ENCODE measurements at regions not wholly inside any gene's neighbourhood (a gene's known extent, or its start where the extent isn't known, plus 50 kb on each side); places are given as distances from the start of the nearest gene placed in this dataset.
"Not testable (repeated sequence)": the region's sequence is repeated elsewhere in the genome, so short reads cannot be mapped to it uniquely, and the experiment has no call there.

DNA sequence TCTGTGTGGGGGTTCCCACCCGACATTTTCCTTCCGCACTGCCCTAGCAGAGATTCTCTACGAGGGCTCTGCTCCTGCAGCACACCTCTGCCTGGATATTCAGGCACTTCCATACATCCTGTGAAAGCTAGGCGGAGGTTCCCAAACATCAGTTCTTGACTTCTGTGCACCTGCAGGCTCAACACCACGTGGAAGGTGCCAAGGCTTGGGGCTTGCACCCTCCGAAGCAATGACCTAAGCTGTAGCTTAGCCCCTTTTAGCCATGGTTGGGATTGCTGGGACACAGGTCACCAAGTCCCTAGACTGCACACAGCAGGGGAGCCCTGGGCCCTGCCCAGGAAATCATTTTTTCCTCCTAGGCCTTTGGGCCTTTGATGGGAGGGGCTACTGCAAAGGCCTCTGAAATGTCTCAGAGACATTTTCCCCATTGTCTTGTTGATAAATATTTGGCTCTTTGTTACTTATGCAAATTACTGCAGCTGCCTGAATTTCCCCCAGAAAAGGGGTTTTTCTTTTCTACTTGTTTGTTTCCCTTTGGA lies 1004.8 kb downstream of the OLFM4 start:
- Histone ChIP-seq H3K27me3 (no peaks in the 10 kb centered on the region), H3K4me1 (no peaks in the 10 kb centered on the region), H3K27ac (no peak overlapping the region), H3K4me3 (no peak overlapping the region), H3K36me3 (replicated peaks in 1 of 2; ENCODE audit: insufficient read depth in 1 of 2, low read depth in 2 of 2) (no peaks in the 10 kb centered on the region), H3K9me3 (no peaks in the 10 kb centered on the region)
- intact Hi-C loops (cut with DNase I) = no loop called here
- TF ChIP-seq POLR2A (IDR thresholded peaks at IDR 0.05) = no peak
- TF ChIP-seq, protein P1, sequence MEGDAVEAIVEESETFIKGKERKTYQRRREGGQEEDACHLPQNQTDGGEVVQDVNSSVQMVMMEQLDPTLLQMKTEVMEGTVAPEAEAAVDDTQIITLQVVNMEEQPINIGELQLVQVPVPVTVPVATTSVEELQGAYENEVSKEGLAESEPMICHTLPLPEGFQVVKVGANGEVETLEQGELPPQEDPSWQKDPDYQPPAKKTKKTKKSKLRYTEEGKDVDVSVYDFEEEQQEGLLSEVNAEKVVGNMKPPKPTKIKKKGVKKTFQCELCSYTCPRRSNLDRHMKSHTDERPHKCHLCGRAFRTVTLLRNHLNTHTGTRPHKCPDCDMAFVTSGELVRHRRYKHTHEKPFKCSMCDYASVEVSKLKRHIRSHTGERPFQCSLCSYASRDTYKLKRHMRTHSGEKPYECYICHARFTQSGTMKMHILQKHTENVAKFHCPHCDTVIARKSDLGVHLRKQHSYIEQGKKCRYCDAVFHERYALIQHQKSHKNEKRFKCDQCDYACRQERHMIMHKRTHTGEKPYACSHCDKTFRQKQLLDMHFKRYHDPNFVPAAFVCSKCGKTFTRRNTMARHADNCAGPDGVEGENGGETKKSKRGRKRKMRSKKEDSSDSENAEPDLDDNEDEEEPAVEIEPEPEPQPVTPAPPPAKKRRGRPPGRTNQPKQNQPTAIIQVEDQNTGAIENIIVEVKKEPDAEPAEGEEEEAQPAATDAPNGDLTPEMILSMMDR (IDR thresholded peaks at IDR 0.05) = no peak
- ATAC-seq (no peak), DNase-seq (no peak)
- WGBS, 2 donors = 82 to 85% methylated on average over 6 of the region's 6 CpGs

DNA sequence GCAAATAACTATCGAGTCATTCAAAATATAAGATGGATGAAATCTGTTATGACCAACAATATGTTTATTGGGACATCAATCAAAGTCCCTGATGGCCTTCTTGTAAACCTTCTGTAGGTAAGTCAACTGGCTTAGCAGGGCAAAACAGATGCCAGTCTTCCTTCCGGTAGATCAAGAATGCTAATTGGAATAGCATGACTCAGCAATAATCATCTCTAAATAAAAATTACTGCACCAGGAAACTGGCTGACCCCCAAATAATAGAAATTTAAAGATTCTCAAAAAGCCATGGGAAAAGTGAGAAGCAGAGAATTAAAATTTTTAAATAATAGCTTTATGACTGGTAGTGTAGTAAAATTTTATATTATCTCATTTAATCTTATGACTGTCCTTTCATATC lies 1005.4 kb downstream of the OLFM4 start:
- H3K4me1 ChIP-seq = no peaks in the 10 kb centered on the region
- ATAC-seq (no peak), DNase-seq (no peak)
- TF ChIP-seq, protein P1 (IDR thresholded peaks at IDR 0.05) = no peak
- no peak for TF ChIP-seq POLR2A (IDR thresholded peaks at IDR 0.05)
- no peaks in the 10 kb centered on the region for H3K36me3 ChIP-seq (replicated peaks in 1 of 2; ENCODE audit: insufficient read depth in 1 of 2, low read depth in 2 of 2)
- WGBS, 2 donors = 94 to 98% methylated on average over 2 of the region's 2 CpGs
- intact Hi-C loops (cut with DNase I) = no loop called here
- H3K9me3 ChIP-seq = no peaks in the 10 kb centered on the region
- H3K27me3 ChIP-seq = no peaks in the 10 kb centered on the region
- no peak overlapping the region for H3K4me3 ChIP-seq
- H3K27ac ChIP-seq = no peak overlapping the region

DNA sequence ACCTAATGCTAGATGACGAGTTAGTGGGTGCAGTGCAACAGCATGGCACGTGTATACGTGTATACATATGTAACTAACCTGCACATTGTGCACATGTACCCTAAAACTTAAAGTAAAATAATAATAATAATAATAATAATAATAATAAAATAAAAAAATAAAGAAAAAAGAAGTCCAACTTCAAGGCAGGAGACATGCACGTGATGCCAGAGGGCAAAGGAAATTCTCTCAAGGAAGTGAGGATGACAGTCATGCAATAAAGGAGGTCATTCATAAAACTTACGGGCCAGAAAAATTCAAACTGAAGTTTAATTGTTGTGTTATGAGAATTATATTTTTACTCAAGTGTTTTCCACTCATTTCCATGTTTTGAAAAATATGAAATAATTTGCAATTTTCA lies 1028.8 kb downstream of the OLFM4 start:
- 78% methylated on average over 5 of the region's 5 CpGs for WGBS, 2 donors
- ATAC-seq; intact Hi-C loops (cut with DNase I); H3K9me3 ChIP-seq; H3K27me3 ChIP-seq; H3K36me3 ChIP-seq (replicated peaks in 1 of 2; ENCODE audit: insufficient read depth in 1 of 2, low read depth in 2 of 2); DNase-seq; H3K27ac ChIP-seq; H3K4me3 ChIP-seq; H3K4me1 ChIP-seq: not testable (repeated sequence)

DNA sequence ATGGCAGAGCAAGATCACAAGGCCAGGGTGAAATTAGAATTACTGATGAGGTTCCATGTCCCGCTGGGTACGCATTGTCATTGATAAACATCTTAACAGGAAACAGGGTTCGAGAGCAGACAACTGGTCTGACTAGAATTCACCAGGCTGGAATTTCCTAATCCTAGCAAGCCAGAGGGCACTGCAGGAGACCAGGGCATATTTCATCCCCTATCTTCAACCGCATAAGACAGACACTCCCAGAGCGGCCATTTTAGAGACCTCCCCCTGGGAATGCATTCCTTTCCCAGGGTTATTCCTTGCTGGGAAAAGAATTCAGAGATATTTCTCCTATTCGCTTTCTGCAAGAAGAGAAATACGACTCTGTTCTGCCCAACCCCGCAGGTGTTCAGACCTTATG lies 1041.3 kb downstream of the OLFM4 start:
- ATAC-seq; H3K27me3 ChIP-seq; H3K4me1 ChIP-seq; H3K36me3 ChIP-seq (replicated peaks in 1 of 2; ENCODE audit: insufficient read depth in 1 of 2, low read depth in 2 of 2); H3K4me3 ChIP-seq; DNase-seq; H3K9me3 ChIP-seq; intact Hi-C loops (cut with DNase I); H3K27ac ChIP-seq: not testable (repeated sequence)
- 79 to 83% methylated on average over 8 of the region's 8 CpGs for WGBS, 2 donors

DNA sequence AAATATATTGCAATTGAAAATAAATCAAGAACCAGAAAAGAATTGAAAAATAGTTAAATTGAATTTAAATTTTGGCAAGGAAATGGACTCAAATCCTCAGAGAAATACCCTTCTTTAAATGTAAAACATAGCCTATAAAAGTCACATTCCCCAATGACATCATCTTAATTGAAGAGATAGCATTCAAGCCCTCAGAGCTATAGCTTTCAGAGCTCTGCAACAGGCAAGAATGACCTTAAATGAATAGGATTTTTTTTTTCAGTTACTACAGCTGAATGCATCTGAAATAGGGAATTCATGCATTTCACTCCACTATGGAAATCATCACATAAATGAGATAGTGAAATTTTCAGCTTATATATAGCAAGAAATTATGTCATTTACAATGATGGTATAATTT lies 1049.0 kb downstream of the OLFM4 start:
- Histone ChIP-seq H3K4me1 (no peaks in the 10 kb centered on the region), H3K4me3 (no peak overlapping the region), H3K36me3 (replicated peaks in 1 of 2; ENCODE audit: insufficient read depth in 1 of 2, low read depth in 2 of 2) (no peaks in the 10 kb centered on the region), H3K27ac (no peak overlapping the region), H3K9me3 (no peaks in the 10 kb centered on the region), H3K27me3 (no peaks in the 10 kb centered on the region)
- TF ChIP-seq, protein P1 (IDR thresholded peaks at IDR 0.05) = no peak
- no peak for TF ChIP-seq POLR2A (IDR thresholded peaks at IDR 0.05)
- ATAC-seq (no peak), DNase-seq (no peak)
- intact Hi-C loops (cut with DNase I) = no loop called here

DNA sequence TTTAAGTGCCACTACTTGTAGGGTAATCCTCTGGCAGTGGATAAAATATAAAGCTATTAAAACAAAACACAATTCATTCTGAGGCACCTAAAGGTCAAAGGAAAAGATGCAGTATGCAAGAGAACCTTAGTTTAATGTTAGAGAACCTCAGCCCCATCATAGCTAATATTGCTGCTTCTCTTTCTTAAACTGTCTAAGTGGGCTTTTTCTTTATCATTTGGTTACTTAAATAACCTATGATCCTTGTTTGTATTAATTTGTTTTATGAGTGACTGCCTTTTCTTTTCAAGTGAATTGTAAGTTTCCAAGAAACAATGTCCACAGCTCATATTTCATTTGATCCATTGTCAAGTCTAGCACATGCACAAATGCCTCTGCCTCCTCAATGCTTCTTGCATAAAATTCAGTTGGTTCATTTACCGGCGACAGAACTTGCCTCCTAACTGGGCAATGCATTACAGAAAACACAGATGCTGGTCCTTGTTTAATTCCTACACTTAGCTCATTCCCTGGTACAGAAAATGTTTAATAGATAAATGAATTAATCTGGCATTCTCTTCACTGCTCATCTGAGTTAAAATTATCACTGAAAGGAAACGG lies 1049.8 kb downstream of the OLFM4 start:
- no peak for TF ChIP-seq POLR2A (IDR thresholded peaks at IDR 0.05)
- Histone ChIP-seq H3K4me1 (no peaks in the 10 kb centered on the region), H3K4me3 (no peak overlapping the region), H3K9me3 (no peaks in the 10 kb centered on the region), H3K27ac (no peak overlapping the region), H3K36me3 (replicated peaks in 1 of 2; ENCODE audit: insufficient read depth in 1 of 2, low read depth in 2 of 2) (no peaks in the 10 kb centered on the region), H3K27me3 (no peaks in the 10 kb centered on the region)
- intact Hi-C loops (cut with DNase I) = no loop called here
- WGBS, 2 donors = 49 to 72% methylated on average over 3 of the region's 3 CpGs
- ATAC-seq = no peak
- DNase-seq = no peak

DNA sequence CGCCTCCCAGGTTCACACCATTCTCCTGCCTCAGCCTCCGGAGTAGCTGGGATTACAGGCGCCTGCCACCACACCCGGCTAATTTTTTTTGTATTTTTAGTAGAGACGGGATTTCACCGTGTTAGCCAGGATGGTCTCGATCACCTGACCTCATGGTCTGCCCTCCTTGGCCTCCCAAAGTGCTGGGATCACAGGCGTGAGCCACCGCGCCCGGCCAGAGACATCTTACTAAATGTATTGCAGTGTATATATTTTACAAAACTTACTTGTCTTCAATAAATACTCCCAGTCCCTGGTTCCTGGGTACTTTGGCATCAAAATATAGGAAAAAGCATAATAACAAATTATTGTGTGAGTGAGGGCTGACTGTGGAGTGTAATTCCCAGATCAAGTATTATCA lies 1053.7 kb downstream of the OLFM4 start:
- H3K36me3 ChIP-seq (replicated peaks in 1 of 2; ENCODE audit: insufficient read depth in 1 of 2, low read depth in 2 of 2); DNase-seq; H3K27me3 ChIP-seq; H3K4me1 ChIP-seq; H3K4me3 ChIP-seq; ATAC-seq; intact Hi-C loops (cut with DNase I); H3K9me3 ChIP-seq; H3K27ac ChIP-seq: not testable (repeated sequence)
- 81 to 88% methylated on average over 11 of the region's 11 CpGs for WGBS, 2 donors
